PC-9 (cell line): ENCODE measurements at regions not wholly inside any gene's neighbourhood (a gene's known extent, or its start where the extent isn't known, plus 50 kb on each side); places are given as distances from the start of the nearest gene placed in this dataset.

Experiments
- EZH2 ChIP-seq: fragments of 200-600 bp; sonication (generic); IDR thresholded peaks from 2 replicates; pipeline ENCODE4 v1.8.0; 2017; ENCODE audit warnings: antibody characterized with exemption, low read depth
- TF ChIP-seq, protein P1 (sequence below): fragments of 200-600 bp; sonication (generic); conservative IDR thresholded peaks from 2 replicates; pipeline ENCODE4 v1.6.1; 2017; ENCODE audit warnings: mixed run types, antibody characterized with exemption, mild to moderate bottlenecking, moderate library complexity

DNA sequence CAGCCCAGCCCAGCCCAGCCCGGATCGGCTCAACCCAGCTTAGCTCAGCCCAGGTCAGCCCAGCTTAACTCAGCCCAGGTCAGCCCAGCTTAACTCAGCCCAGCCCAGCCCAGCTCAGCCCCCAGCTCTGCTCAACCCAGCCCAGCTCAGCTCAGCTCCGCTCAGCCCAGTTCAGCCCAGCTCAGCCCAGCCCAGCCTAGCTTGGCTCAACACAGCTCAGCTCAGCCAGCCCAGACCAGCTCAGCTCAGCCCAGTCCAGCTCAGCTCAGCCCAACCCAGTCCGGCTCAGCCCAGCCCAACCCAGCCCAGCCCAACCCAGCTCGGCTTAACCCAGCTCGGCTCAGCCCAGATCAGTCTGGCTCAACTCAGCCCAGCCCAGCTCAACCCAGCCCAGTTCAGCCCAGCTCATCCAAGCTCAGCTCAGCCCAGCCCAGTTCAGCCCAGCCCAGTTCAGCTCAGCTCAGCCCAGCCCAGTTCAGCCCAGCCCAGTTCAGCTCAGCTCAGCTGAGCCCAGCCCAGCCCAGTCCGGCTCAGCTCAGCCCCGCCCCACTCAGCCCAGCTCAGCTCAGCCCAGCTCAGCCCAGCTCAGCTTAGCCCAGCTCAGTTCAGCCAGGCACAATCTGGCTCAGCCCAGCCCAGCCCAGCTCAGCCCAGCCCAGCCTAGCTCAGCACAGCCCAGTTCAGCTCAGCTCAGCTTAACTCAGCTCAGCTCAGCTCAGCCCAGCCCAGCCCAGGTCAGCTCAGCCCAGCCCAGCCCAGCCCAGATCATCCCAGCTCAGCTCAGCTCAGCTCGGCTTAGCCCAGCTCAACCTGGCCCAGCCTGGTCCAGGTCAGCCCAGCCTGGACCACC, 331.7 kb downstream of the TMEM121 start:
- TF ChIP-seq, protein P1, sequence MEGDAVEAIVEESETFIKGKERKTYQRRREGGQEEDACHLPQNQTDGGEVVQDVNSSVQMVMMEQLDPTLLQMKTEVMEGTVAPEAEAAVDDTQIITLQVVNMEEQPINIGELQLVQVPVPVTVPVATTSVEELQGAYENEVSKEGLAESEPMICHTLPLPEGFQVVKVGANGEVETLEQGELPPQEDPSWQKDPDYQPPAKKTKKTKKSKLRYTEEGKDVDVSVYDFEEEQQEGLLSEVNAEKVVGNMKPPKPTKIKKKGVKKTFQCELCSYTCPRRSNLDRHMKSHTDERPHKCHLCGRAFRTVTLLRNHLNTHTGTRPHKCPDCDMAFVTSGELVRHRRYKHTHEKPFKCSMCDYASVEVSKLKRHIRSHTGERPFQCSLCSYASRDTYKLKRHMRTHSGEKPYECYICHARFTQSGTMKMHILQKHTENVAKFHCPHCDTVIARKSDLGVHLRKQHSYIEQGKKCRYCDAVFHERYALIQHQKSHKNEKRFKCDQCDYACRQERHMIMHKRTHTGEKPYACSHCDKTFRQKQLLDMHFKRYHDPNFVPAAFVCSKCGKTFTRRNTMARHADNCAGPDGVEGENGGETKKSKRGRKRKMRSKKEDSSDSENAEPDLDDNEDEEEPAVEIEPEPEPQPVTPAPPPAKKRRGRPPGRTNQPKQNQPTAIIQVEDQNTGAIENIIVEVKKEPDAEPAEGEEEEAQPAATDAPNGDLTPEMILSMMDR: no peak
- TF ChIP-seq EZH2: no peak
